SKM-1 treated with dmso at 0.1 percent for 144 hours (cell line): ENCODE measurements at regions not wholly inside any gene's neighbourhood (a gene's known extent, or its start where the extent isn't known, plus 50 kb on each side); places are given as distances from the start of the nearest gene placed in this dataset.
"Not testable (repeated sequence)": the region's sequence is repeated elsewhere in the genome, so short reads cannot be mapped to it uniquely, and the experiment has no call there.

Experiments
- DNase-seq: peaks from one replicate; lab custom pipeline; 2025; ENCODE audit not compliant: unreplicated experiment; lab: John Stamatoyannopoulos, UW

DNA sequence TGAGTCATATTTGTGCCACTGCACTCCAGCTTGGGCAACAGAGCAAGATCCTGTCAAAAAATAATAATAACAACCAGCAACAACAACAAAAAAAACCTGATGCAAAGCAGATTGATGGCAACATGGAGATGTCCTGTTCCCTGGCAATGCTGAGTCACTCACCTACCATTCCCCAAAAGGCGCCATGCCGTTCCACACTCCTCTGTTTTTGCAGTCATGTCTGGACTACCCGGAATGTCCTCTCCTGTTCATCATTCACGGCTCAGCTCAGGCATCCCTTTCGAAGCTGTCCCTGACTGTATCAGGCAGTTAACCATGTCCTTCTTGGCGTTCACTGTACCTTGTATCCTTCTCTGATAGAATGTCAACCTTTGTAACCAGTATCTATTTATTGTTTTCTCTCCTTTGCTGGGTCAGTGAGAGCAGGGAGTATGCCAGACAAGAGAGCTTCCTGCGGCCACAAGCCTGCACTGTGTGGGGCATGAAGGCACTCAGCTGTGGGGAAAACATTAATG, 147.7 kb downstream of the ABCC12 start:
- no peak for DNase-seq

DNA sequence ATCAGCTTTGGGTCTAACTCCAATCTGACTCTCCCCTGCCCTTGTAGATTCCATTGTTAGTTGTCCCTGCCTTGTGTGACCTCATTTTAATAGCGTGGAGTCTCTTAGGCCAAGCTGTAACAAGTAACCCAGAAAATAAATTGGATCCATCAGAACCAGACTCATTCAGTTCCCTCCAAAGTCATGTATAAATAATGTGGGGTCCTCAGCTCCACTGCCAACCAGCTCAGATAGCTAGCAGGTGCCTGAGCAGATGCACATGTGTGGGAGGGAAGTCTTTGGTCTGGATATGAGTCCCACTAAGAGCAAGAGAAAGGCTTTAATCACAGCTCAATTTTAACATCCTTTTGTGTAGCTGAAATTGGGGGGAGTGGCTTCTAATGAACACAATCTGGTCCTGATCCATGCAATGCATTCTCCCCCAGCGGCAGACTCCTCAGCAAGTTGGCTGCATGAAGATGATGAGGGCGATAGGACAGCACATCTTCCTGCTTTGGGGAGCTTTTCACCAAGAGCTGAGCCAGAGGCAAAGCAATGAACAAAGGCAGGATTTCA, 151.6 kb downstream of the ABCC12 start:
- no peak for DNase-seq

- DNase-seq: no peak
Measured at GRCh38 chr16:48003206-48003907, 152.4 kb downstream of the ABCC12 start.

- no peak for DNase-seq
Measured at GRCh38 chr16:48001324-48001895, 154.4 kb downstream of the ABCC12 start.

- no peak for DNase-seq
Measured at GRCh38 chr16:48000622-48001021, 155.2 kb downstream of the ABCC12 start.

DNA sequence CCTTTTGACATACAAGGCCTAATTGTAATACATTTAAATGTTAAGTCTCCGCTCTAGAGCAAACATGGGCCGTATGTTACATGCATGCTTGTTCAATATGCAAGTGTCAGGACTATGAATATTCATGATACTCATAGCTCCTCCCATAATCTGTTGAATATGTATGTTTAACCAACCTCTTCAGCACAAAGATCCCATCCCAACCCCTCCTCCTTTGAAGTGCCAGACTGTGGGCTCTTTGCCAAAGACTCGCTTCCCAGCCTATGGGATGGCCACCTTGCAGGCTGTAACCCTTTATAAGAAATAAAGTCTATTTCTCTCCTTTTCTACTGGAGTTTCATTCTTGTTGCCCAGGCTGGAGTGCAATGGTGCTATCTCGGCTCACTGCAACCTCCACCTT, 156.2 kb downstream of the ABCC12 start:
- DNase-seq: no peak

GRCh38 chr16:47995354-47995753, 160.4 kb downstream of the ABCC12 start:
- DNase-seq: no peak

DNA sequence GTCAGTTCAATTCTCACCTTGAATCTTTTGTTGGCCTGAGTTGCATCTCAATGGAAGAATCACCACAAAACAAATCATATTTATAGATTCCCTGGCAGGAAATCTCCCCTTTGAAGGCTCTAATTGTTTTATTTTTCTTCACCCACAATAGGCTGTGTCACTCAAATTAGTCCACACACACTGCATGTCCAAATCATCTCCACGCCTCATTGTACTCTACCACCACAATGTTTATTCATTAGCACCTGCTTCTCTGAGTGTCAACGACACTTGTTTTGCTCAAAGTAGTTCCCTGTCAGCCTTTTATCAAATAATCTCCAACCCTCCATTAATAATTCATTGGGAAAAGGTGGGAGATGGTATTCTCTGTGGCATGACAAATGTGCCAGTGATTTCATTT, 164.3 kb downstream of the ABCC12 start:
- no peak for DNase-seq

DNA sequence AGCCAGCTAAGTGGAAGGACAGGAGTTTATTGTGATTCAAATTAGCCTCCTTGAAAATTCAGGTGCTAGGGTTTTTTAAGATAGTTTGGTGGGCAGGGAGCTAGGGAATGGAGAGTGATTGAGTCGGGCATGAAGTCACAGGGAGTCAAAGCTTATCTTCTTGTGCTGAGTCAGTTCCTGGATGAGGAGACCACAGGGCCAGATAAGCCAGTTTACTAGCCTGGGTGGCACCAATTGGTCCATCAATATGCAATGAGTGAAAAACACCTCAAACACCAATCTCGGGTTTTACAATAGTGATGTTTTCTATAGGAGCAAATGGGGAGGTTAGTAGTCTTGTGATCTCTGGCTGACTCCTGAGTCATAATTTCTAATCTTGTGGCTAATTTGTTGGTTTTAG, 165.1 kb downstream of the ABCC12 start:
- no peak for DNase-seq

DNA sequence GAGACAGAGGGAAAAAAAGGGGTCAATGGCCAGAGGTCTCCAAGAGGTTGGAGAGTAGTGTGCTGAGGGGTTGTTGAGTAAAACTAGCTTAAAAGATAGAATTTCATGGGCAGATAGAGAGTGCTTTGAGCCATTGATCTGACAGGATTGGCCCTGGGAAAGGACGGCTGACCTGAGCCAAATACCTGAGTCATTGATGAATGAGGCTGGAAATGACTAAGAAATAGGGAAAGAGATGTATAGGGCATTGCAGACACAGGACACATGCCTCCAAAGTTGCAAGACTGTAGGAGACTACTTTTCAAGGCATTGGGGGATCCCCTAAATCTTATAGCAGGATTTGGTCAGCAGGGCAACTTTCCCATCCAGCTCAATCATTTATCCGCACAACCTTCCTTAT, 168.7 kb downstream of the ABCC12 start:
- no peak for DNase-seq

GRCh38 chr16:47986031-47986430, 169.8 kb downstream of the ABCC12 start:
- DNase-seq: no peak

GRCh38 chr16:47984669-47985068, 171.1 kb downstream of the ABCC12 start:
- DNase-seq: no peak

DNA sequence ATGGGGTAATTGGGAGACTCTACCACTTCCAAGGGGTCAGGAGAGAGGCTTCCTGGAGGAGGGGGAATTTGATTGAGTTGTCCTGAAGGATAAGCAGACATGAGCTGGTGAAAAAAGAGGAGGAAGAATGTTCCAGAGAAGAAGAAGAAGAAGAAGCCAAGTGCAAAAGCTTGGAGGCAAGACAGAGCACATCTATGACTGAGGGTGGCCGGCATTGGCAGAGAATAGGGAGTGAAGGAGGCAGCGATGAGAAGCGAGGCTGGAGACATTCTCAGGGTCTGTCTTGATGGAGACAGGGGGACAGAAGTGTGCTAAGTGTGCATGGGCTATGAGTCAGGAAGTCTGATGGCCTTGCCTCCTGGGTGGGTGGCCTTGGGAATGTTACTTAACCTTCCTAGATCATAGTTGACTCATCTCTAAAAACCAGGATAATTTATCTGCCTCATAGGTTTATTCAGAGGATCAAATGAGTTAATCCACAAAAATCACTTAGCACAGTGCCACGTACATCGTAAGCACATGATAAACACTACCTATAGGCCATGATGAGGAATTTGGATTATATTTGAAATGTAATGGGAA, 171.7 kb downstream of the ABCC12 start:
- no peak for DNase-seq

GRCh38 chr16:47980212-47980611, 175.6 kb downstream of the ABCC12 start:
- DNase-seq: no peak

GRCh38 chr16:47979616-47980182, 176.1 kb downstream of the ABCC12 start:
- DNase-seq: no peak

DNA sequence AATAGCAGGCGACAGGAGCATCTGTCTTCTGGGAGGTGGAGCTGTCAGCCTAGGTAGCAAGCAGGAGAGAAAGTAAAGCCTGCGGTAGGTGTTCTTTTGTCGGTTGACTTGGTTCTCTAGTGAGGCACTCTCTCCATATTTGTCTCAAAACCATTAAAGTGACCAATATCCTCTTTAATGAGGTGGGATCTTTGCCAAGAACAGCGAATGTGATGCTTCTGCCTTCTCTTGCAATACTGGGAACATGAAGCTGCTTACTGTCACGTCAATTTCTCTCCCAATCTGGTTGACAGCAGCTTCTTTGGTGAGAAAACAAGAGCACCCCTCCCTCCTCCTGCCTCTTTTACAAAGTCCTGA, 176.7 kb downstream of the ABCC12 start:
- DNase-seq: no peak

DNA sequence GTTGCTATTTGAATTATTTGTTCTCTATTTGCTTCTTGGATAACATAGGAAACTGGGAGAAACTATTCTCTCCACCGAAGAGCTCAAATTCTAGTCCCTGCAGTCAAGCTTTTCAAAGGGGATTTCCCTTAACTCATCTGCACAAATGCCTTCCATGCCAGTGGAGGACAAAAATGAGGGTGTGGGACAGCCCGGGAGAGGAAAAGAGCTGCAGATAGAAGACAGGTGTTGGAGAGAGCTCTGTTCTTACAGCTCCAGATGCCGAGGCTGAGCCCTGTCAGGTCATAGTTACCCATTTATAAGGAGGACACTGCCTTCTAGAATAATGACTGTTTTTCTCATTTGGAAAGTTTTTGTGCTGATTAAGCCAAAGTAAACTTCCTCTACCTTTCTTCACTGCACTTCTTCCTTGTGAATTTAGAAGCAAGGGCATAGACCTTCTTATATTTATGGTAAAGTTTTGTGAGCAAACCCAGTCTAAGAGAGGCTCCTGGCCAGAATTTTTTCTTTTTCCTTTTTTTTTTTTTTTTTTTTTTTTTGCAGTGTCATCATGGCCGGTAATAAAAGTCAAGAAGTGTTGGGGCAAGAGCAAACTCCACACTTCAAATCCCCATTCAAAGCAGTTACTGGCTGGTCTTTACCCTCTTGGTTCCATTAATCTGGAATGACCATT, 177.2 kb downstream of the ABCC12 start:
- no peak for DNase-seq

DNA sequence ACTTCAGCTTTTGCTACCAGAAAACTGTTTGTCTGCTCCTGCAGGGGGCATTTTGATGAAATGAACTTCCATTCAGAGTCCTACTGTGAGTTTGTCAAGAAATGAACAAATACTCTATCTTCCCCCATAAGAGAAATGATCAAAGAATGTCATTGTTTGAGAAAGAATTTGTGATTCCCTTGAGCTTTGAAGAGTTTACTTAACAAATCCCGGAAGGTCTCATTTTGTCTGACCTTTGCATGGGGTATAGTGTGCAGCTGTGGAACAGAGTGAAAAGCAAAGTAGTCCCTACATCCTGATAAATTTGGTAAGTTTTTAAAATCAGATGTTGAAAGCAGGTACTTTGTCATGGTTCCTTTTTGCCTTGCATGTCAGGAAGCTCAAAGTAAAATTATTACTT, 178.0 kb downstream of the ABCC12 start:
- no peak for DNase-seq

- no peak for DNase-seq
Measured at GRCh38 chr16:47976636-47977210, 179.1 kb downstream of the ABCC12 start.

- DNase-seq: not testable (repeated sequence)
Measured at GRCh38 chr16:47974971-47975370, 180.8 kb downstream of the ABCC12 start.

GRCh38 chr16:47973552-47973951, 182.2 kb downstream of the ABCC12 start:
- no peak for DNase-seq
